ENCODE measurements at regions not wholly inside any gene's neighbourhood (a gene's known extent, or its start where the extent isn't known, plus 50 kb on each side); places are given as distances from the start of the nearest gene placed in this dataset.
"Not testable (repeated sequence)": the region's sequence is repeated elsewhere in the genome, so short reads cannot be mapped to it uniquely, and the experiment has no call there.

DNA sequence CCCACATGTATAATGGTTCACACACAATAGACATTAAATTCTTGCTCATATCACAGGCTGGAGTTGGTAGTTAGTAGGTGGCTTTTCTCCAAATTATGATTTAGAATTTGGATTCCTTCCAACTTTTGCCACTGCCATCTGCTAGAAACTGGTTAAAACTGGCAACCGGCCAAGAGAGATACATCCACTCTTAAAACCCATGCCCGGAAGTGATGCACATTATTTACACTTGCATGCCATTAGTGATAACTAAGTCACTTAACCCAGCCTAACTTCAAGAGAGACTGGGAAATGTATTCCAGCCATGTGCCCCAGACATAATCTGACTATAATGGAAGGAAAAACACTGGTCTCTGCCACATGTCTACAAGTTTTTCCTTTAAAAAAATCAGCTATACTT, 395.7 kb upstream of the SEMA6A start:
- DNase-seq (ENCODE audit: low read depth in 3 of 3), result no peak

DNA sequence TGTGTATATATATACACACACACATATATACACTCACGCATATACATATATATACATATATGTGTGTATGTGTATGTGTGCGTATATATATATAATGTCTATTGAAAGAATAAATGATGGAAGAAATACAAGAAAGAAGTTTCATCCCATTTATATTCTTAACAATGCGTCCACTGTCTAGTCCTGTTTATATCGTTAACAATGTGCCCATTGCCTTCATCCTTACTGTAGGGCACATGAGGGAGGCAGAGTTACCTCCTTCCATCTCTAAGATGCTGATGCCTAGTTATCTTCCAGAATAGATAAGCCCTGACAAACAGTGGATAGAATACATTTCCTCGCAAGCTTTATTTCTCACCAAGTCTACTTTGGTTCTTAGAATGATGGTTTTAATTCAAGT, 389.8 kb upstream of the SEMA6A start:
- no peak for DNase-seq (ENCODE audit: low read depth in 3 of 3)

- DNase-seq (ENCODE audit: low read depth in 3 of 3), result no peak
Observed at GRCh38 chr5:116961021-116961420, 386.4 kb upstream of the SEMA6A start.

DNA sequence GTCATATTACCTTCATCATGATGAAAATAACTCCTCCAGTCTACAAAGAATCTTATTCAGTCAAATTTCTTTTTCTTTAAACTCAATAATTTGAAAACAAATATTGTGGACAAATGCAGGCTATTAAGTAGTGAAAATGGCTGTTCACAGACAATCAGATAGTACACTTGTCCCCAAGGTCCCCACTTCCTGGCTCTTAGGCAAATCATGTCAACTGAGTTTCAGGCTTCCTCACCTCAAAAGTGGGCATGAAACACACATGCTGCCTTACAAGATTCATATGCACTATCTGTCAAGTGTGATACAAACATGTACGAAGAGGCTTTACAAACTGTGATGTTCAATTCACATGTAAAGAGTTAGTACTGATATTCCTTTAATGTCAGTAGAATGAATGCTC, 385.2 kb upstream of the SEMA6A start:
- DNase-seq (ENCODE audit: low read depth in 3 of 3), result no peak

DNA sequence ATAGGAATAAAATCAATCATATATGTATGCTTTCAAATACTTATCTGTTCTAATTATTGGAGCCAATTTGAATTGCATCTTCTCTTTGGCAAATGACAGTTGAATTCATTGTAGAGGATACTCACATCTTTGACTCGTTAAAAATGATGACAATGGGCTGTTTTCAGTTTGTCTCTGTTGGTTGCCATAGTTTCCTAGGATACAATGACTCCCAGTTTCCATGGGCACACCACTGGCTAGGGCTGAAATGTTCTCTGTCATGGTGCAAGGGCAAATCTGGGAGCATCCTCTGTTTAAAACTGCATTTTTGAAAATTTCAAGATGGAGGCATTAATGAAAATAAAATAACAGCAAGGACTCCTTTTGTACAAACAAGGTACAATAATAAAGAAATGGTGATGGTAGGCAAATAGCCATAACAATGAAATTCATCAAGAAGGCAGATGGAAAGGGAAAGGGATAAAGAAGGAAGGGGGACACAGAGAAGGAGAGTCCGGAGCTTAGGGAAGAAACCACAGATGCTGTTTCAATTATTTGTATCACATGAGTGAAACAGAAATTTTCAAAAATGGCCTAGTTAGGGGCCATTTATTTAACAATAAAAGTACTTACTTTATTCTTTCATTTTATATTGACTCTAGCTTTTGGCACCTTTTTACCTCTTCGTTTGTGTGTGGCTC, 378.8 kb upstream of the SEMA6A start:
- DNase-seq (ENCODE audit: low read depth in 3 of 3), result no peak

- DNase-seq (ENCODE audit: low read depth in 3 of 3), result no peak
Observed at GRCh38 chr5:116951219-116951618, 376.6 kb upstream of the SEMA6A start.

DNA sequence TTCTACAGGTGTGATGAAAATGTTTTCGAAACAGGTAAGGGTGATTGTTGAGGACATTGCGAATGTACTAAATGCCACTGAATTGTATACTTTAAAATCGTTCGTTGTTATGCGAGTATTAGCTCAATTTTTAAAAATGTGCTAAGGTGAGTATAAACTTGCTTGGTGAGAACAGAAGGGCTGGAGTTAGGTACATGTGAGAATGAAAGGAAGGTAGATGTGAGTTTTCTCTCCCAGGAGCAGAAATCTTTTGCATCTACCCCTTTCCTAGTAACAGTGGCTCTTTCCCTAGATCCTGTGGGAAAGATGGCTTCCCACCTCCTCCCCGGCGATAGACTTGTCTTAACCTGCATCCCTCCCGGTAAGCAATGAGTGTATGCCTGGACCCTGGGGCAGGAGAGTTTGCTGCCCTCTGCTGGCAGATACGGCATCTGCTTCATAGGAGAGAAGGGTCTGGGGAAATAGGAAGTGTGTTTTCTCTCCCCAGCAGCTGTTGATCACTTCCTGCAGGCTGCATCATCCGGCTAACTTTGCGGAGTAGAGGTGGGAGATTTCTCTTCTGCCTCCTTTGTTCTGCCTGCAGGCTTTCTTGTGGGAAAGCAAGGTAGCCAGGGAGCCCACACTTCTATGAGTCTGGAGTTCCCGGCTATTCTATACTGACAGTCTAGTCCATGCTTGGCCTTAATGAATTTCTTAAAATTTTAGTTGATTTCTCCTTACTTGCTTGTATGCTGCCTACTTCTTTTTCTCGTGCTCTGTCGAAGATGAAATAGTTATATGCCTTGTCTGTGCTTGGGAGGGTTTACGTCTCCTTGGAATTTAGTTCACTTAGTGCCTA, 373.3 kb upstream of the SEMA6A start:
- DNase-seq (ENCODE audit: low read depth in 3 of 3), result peak; percentile 17 to 48 (median 34)

- not testable (repeated sequence) for DNase-seq (ENCODE audit: low read depth in 3 of 3)
Observed at GRCh38 chr5:116945613-116946382, 371.2 kb upstream of the SEMA6A start.

DNA sequence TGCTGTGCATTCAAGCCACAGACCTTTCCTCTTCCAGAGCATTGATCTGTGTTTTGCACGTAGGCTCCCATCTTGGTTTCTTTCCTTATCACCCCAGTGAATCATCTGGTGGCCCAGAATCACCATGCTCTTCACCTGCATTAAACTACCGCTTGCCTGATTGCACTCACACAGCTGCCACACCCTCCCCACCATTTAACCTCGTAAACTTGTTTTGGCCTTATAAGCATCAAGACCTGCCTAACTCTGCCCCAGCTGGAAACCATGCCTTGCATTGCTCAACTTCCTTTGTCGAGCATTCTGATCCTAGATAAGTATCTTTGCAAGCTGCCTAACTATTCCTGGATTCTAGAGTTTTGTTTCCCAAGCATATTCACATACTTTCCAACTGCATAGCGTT, 369.6 kb upstream of the SEMA6A start:
- no peak for DNase-seq (ENCODE audit: low read depth in 3 of 3)

DNA sequence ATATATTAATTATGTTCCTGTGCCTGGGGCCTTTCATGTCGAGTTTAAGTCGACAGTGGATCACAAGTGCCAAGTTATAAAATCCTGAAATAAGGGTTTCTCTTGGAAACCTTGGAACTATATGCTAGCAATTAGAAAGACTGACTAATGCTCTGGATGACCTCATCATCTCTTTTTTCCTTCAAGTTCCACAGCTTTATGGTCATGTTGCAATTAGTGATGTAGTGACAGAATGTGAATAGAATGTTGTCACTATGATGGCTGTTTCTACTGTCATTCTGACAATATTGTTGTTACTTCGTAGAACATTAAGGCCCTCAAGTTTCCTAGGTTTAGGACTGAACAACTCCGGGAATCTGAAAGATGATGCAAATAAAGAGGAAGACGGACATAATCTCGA, 368.0 kb upstream of the SEMA6A start:
- DNase-seq (ENCODE audit: low read depth in 3 of 3), result no peak

DNA sequence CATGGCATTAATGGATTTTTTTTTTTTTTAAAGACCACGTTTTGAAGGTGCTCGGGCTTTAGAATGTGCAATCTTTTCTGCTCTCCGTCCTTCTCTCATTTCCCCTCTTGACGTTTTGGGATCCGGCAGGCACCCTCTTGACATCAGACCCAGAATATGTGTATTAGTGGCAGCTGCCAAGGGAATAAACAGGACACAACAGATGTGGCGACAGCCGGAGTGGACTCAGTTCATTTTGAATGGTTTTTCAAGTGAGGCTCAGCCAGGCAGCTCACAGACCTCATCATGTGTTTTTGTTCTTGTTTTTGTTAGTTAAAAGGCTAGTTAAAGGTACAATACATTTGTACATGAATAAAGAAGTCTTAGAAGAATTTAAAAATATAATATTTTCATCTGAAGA, 365.0 kb upstream of the SEMA6A start:
- DNase-seq (ENCODE audit: low read depth in 3 of 3), result no peak

DNA sequence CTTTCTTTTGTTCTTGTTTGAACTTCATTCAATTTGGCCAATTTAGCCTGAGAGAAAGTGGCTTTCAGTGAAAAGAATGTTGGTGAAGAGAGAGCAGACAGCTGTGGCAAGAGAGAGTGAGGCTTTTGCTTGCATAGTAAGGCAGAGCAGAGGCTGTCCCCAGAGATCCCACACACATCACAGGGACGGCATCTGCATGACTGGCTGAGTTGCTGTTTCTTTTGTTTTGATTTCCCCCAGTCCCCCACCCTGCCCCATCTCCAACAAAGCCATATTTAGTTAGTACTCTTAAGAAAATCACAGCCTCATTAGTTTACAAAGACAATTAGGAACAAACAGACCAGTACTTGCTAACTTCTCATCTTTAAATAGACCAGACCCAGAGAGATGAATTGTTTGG, 363.9 kb upstream of the SEMA6A start:
- DNase-seq (ENCODE audit: low read depth in 3 of 3), result no peak

DNA sequence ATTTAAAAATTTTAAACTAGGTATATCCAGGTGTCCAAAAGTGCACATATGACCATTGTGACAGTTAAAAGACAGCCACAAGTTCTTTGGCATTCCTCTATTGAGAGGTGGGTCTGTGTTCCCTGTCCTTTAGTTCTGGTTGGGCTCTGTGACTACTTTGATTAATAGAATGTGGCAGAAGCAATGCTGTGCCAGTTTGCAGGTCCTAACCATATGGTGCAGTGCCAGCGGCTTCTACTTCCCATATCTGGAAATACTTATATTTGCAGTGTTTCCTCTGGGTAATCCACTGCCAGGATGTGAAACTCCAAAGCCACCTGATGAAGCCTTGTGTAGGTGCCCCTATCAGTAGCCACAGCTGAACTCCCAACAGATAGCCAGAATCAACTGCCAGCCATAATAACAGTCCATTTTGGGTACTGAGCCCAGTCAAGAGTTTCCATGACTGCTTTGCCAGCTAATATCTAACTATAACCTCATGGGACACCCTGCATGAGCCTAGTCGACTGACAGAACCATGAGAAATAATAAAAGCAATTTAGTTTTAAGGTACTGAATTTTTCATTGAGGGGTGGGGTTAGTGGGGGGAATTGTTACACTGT, 361.0 kb upstream of the SEMA6A start:
- DNase-seq (ENCODE audit: low read depth in 3 of 3), result no peak

DNA sequence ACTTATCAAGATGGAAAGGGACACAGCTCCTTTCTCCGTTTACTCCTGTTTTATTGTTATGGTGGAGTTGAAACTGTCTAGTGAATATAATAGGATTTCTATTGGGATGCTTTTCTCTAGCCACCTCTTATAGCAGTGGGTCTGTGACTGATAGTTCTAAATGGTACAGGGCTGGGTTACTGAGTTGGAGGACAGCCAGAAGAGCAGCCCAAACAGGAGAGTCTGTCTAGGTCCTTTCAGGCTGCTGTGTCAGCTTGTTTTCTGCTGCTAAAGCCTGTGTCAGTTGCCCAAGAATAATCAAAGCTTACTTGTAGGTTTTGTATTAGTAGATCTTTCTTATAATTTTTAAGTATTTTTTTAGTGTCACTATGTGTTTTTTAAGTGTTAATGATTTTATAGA, 356.0 kb upstream of the SEMA6A start:
- DNase-seq (ENCODE audit: low read depth in 3 of 3), result no peak

GRCh38 chr5:116923344-116923743, 348.7 kb upstream of the SEMA6A start:
- no peak for DNase-seq (ENCODE audit: low read depth in 3 of 3)

GRCh38 chr5:116922532-116922931, 347.9 kb upstream of the SEMA6A start:
- no peak for DNase-seq (ENCODE audit: low read depth in 3 of 3)

GRCh38 chr5:116914869-116915504, 340.4 kb upstream of the SEMA6A start:
- DNase-seq (ENCODE audit: low read depth in 3 of 3), result no peak

DNA sequence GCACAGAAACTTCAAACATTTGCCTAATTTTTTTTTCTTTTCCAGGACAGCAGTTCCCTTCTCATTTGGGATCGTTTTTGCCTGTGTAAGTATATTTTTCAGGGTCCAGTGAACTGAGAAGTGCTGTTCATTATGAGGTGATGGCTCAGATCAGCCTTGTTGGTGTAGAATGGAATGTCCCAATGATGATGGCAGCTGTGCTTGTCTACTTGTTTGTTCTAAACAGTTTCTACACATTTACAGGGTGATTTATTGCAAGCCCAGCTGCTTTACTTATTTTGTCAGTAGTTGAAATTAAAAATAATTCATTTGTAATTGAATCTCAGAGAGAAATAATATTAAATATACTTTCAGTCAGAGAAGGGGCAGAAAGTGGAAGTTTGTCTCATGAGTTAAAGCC, 337.6 kb upstream of the SEMA6A start:
- no peak for DNase-seq (ENCODE audit: low read depth in 3 of 3)

DNA sequence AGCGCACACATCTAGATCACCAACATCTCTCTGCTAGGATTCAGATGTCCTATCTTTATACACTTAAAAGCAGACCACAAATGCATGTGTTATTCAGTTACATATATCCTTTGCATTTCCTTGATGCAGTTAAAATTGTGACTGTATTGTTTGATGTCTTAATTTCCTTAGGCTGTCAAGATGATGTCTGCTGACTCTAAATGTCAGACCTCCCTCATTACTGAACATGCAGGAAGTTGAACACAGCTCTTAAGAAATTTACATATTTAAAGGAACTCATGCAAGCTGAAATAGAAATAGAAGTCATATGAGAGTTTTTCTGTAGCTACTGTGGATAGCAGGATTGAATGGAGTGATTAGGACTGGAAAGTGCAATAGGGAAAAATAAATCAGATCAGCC, 336.5 kb upstream of the SEMA6A start:
- DNase-seq (ENCODE audit: low read depth in 3 of 3), result no peak

- DNase-seq (ENCODE audit: low read depth in 3 of 3), result no peak
Observed at GRCh38 chr5:116908537-116908936, 333.9 kb upstream of the SEMA6A start.

GRCh38 chr5:116905885-116906284, 331.3 kb upstream of the SEMA6A start:
- no peak for DNase-seq (ENCODE audit: low read depth in 3 of 3)

- no peak for DNase-seq (ENCODE audit: low read depth in 3 of 3)
Observed at GRCh38 chr5:116900793-116901192, 326.2 kb upstream of the SEMA6A start.

Measured in stimulated activated CD4-positive, alpha-beta T cell treated with anti-CD3 and anti-CD28 coated beads, TNF-alpha, amount 100 ng/mL, for 48 hours (primary cell).